Lower lobe of right lung (tissue), 2 donors: ENCODE measurements at regions not wholly inside any gene's neighbourhood (a gene's known extent, or its start where the extent isn't known, plus 50 kb on each side); places are given as distances from the start of the nearest gene placed in this dataset.

ENCODE experiments used
- ATAC-seq, 2 donors: fragments of 200-7000 bp; cut with Tn5 transposase; one replicate each; pipeline ENCODE4 v1.9.1; 2020 to 2022; ENCODE audit warnings: mild to moderate bottlenecking in 2 of 2, moderate library complexity in 2 of 2
- DNase-seq: peaks from one replicate; pipeline ENCODE4 v3.0.0-alpha.2; 2020
- H3K27ac ChIP-seq: fragments of 200-600 bp; one replicate; pipeline ENCODE4 v1.8.0; 2022
- H3K27me3 ChIP-seq: fragments of 200-600 bp; one replicate; pipeline ENCODE4 v1.8.0; 2022; ENCODE audit warnings: low read depth
- H3K36me3 ChIP-seq: fragments of 200-600 bp; one replicate; pipeline ENCODE4 v1.8.0; 2022; ENCODE audit warnings: mild to moderate bottlenecking
- H3K4me1 ChIP-seq: fragments of 200-600 bp; one replicate; pipeline ENCODE4 v1.8.0; 2022
- H3K4me3 ChIP-seq: fragments of 200-600 bp; one replicate; pipeline ENCODE4 v1.8.0; 2022; ENCODE audit warnings: mild to moderate bottlenecking
- H3K9me3 ChIP-seq: fragments of 200-600 bp; one replicate; pipeline ENCODE4 v1.8.0; 2022
- intact Hi-C: fragments of 100-400 bp; cut with DNase I; formaldehyde crosslinking; loops from one replicate; pipeline ENCODE4 v1.11.0; 2022
- TF ChIP-seq, protein P1 (sequence below): fragments of 200-600 bp; IDR thresholded peaks from one replicate; pipeline ENCODE4 v1.8.0; 2022; ENCODE audit warnings: antibody characterized with exemption, mild to moderate bottlenecking
- donor health status: DM: no; HTN: yes; CAD: no; lungs with severe emphysema.

DNA sequence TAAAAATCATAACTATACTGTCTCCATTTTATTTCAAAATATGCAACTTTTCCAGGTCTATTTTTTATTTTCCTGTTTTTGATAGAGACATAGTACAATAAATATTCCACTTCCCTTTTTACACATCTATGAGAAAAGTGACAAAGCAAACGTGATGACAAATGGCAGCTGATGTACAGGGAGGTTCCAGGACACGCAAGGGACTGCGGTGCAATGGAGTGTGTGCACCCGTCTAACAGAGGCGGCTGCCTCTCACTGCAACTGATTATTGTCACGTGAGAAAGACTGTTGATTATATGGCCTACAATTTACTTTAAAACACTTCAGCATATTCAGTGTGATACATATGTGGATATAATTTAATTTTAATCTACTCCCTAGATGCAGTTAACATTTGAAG, 142.6 kb downstream of the LRRC30 start:
- Histone ChIP-seq H3K27me3 (no peaks in the 10 kb centered on the region), H3K9me3 (peaks cover 10% of the 10 kb centered on the region), H3K4me1 (peaks cover 25% of the 10 kb centered on the region), H3K27ac (no peak overlapping the region), H3K4me3 (no peak overlapping the region), H3K36me3 (no peaks in the 10 kb centered on the region)
- no peak for ATAC-seq
- intact Hi-C loops: no loop called here
- TF ChIP-seq, protein P1, sequence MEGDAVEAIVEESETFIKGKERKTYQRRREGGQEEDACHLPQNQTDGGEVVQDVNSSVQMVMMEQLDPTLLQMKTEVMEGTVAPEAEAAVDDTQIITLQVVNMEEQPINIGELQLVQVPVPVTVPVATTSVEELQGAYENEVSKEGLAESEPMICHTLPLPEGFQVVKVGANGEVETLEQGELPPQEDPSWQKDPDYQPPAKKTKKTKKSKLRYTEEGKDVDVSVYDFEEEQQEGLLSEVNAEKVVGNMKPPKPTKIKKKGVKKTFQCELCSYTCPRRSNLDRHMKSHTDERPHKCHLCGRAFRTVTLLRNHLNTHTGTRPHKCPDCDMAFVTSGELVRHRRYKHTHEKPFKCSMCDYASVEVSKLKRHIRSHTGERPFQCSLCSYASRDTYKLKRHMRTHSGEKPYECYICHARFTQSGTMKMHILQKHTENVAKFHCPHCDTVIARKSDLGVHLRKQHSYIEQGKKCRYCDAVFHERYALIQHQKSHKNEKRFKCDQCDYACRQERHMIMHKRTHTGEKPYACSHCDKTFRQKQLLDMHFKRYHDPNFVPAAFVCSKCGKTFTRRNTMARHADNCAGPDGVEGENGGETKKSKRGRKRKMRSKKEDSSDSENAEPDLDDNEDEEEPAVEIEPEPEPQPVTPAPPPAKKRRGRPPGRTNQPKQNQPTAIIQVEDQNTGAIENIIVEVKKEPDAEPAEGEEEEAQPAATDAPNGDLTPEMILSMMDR: no peak
- DNase-seq: no peak

DNA sequence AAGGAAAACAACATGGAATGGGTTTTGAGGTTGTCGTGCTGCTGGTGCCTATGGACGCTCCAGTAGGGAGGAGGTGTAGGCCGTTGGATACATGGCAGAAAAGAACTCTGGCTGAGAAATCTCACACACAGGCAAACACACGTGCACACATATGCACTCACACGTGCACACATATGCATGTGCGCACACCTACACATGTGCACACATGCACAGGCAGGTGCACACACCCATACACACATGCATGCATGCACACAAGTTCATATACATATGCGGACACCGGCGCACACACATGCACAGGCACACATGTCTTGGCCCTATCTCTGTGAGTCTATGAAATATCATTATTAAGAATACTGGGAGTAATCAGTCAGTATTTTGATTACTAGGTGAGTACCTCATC, 150.4 kb downstream of the LRRC30 start:
- Histone ChIP-seq H3K27me3 (no peaks in the 10 kb centered on the region), H3K4me3 (no peak overlapping the region), H3K27ac (no peak overlapping the region), H3K9me3 (peaks cover 10% of the 10 kb centered on the region), H3K36me3 (no peaks in the 10 kb centered on the region), H3K4me1 (no peaks in the 10 kb centered on the region)
- TF ChIP-seq, protein P1: no peak
- no peak for DNase-seq
- intact Hi-C loops: no loop called here
- ATAC-seq: no peak

DNA sequence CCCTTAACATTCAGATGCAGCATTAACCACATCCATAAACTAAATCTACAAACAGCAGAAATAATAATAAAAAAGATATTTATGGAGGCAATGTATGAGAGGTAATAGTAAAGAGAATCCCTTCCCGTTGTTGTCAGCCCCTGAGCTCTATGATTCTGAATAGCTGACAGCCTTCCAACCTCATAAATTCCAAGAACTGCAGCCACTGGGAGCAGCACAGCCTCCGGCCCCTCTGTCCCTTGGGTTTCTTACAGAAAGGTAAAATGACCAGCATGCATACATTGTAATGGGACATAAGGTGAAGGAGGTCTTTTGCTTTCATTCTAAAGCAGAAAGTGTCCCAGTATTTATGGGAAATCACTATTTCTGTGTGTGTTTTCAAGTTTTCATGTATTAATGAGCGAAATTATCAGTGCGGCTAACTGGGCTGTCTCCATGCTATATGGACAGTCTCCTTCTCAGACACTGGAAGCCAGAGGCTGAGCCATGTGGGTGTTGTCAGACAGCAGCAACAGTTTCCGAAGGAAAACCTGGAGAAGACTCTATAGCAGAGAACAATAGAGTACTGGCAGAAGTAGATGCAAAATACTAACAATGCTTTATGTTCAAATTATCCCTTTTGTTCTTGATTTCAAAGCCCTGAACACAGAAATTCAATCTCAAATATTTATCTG, 151.6 kb downstream of the LRRC30 start:
- no peaks in the 10 kb centered on the region for H3K27me3 ChIP-seq
- no peaks in the 10 kb centered on the region for H3K36me3 ChIP-seq
- H3K4me3 ChIP-seq: no peak overlapping the region
- DNase-seq: no peak
- no peak for ATAC-seq
- peaks cover 3% of the 10 kb centered on the region for H3K9me3 ChIP-seq
- intact Hi-C loops: no loop called here
- H3K4me1 ChIP-seq: no peaks in the 10 kb centered on the region
- H3K27ac ChIP-seq: no peak overlapping the region
- TF ChIP-seq, protein P1: no peak

DNA sequence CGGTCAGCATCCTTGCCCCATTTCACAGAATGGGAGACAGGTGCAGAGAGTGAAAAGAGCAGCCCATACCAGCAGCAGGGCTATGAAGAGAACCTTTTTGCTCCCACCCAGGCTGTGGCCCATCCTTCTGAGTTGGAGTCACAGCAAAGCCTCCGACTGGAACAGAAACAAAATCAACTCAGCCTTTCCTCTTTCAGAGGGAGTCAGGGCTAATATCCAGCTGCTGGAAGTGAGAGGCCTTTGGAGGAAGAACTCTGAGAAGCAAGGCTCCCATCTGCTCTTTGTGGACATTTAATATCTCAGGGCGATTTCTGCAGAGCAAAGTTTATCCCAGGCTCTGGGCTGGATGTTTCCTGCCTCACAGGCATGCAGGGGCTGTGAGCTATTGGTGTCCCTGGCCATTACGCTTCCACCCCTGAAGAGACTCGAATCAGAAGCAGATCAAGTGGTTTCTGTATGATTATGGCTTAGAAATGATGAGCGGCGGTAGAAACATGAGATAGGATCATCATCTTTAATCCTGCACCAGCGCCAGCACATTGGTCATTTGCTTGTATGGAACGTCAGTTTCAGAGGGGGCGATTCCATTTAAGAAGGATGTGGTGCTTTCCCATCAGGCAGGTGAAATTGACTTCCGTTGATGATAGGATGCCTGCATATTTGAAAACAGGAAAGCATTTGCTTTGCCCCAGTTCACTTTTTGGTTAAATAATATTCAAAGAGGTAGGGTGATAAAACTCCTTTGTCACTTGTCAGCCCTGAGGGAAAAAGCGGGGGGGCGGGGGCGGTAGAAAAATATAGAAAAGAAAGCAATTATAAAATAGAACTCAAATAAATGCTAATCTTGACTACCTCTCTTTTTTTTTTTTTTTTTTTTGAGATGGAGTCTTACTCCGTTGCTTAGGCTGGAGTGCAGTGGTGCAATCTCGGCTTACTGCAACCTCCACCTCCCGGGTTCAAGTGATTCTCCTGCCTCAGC, 152.4 kb downstream of the LRRC30 start:
- Histone ChIP-seq H3K9me3 (no peaks in the 10 kb centered on the region), H3K27me3 (no peaks in the 10 kb centered on the region), H3K4me1 (no peaks in the 10 kb centered on the region), H3K36me3 (no peaks in the 10 kb centered on the region), H3K27ac (no peak overlapping the region), H3K4me3 (no peak overlapping the region)
- intact Hi-C loops: no loop called here
- ATAC-seq (no peak), DNase-seq (no peak)
- TF ChIP-seq, protein P1: no peak

DNA sequence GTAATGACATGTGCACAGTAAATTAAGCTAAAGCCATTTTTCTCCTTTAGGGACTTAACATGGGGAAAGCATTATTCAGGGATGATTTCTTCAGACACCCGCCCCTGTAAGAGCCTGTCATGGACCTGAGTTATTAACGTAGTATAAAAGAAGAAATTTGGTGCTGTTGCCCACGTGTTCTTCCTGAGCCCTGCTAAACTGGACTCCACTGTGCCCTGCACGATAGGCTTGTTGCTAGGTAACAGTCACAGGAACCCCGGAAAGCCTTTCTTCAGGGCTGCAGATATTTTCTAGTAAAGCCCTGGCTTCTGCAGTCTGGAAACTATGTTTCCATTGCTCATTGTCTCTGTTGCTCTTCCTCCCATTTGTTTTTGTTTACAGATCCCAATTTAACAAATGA, 157.9 kb downstream of the LRRC30 start:
- Histone ChIP-seq H3K4me1 (no peaks in the 10 kb centered on the region), H3K9me3 (no peaks in the 10 kb centered on the region), H3K36me3 (no peaks in the 10 kb centered on the region), H3K27ac (no peak overlapping the region), H3K4me3 (no peak overlapping the region), H3K27me3 (no peaks in the 10 kb centered on the region)
- no peak for ATAC-seq
- intact Hi-C loops: no loop called here
- DNase-seq: no peak
- TF ChIP-seq, protein P1: no peak
